H1 (cell line): ENCODE measurements at regions not wholly inside any gene's neighbourhood (a gene's known extent, or its start where the extent isn't known, plus 50 kb on each side); places are given as distances from the start of the nearest gene placed in this dataset.

Experiments used
- CTCF ChIA-PET: fragments of 300-600 bp; sonication (Branson Sonifier 250); formaldehyde crosslinking; loops from one replicate; lab custom pipeline; 2021; ENCODE audit not compliant: partially characterized antibody; lab: Charles Lee
- POLR2A ChIA-PET: fragments of 300-600 bp; sonication (Branson Sonifier 250); formaldehyde crosslinking; loops from one replicate; lab custom pipeline; 2021; ENCODE audit warnings: inconsistent platforms; ENCODE audit not compliant: partially characterized antibody; lab: Charles Lee
- DNase-seq, 2 experiments: peaks; one replicate each; pipeline versions ENCODE4 v3.0.0 to v3.0.0-alpha.2; 2010 to 2022; ENCODE audit warnings: low spot score in 2 of 2, low read depth in 1 of 2, mixed read lengths in 1 of 2
- FAIRE-seq: peaks from 2 replicates; lab custom pipeline; 2011; peaks lifted over from hg19 to GRCh38; lab: Jason Lieb, UNC
- H2AFZ ChIP-seq: 2 replicates; pipeline ENCODE4 v1.8.1; 2012; ENCODE audit warnings: low read length, inconsistent platforms
- H2AK5ac ChIP-seq: 2 replicates; pipeline ENCODE4 v1.6.1; 2013; ENCODE audit warnings: low read depth, low read length
- H2BK120ac ChIP-seq: replicated peaks from 2 replicates; pipeline ENCODE3; 2013; ENCODE audit warnings: low read depth, low read length, inconsistent platforms
- H2BK12ac ChIP-seq: 2 replicates; pipeline ENCODE4 v1.6.1; 2013; ENCODE audit warnings: low read depth, low read length
- H2BK15ac ChIP-seq: 2 replicates; pipeline ENCODE4 v1.6.1; 2013; ENCODE audit warnings: low read length
- H2BK20ac ChIP-seq: 2 replicates; pipeline ENCODE4 v1.6.1; 2013; ENCODE audit warnings: low read length
- H2BK5ac ChIP-seq: 2 replicates; pipeline ENCODE4 v1.6.1; 2013; ENCODE audit warnings: low read depth, low read length
- H3K14ac ChIP-seq: 2 replicates; pipeline ENCODE4 v1.6.1; 2013; ENCODE audit warnings: inconsistent platforms; ENCODE audit not compliant: insufficient read length
- H3K18ac ChIP-seq: 2 replicates; pipeline ENCODE4 v1.6.1; 2013; ENCODE audit warnings: low read length; ENCODE audit errors: extremely low read depth
- H3K23ac ChIP-seq: 2 replicates; pipeline ENCODE4 v1.6.1; 2013; ENCODE audit warnings: inconsistent platforms; ENCODE audit not compliant: insufficient read length
- H3K23me2 ChIP-seq: 2 replicates; pipeline ENCODE4 v1.6.1; 2013; ENCODE audit warnings: low read depth, low read length
- H3K27ac ChIP-seq: 2 replicates; pipeline ENCODE4 v1.6.1; 2011; ENCODE audit warnings: low read depth, low read length, inconsistent platforms
- H3K27me3 ChIP-seq, 4 experiments: replicated peaks in 1 of 4; 1 replicate in 1 of 4; 2 replicates in 3 of 4; pipeline versions ENCODE4 v1.6.1 to v1.8.1; 2011 to 2013; ENCODE audit warnings: low read length in 3 of 4, mild to moderate bottlenecking in 3 of 4, inconsistent platforms in 2 of 4, mixed read lengths in 2 of 4, moderate library complexity in 1 of 4; ENCODE audit not compliant: control insufficient read depth in 3 of 4, insufficient read depth in 3 of 4; ENCODE audit errors: extremely low read depth in 1 of 4
- H3K36me3 ChIP-seq, 4 experiments: 2 replicates each; pipeline versions ENCODE4 v1.6.1 to v1.8.1; 2011 to 2013; ENCODE audit warnings: mild to moderate bottlenecking in 4 of 4, low read length in 3 of 4, moderate library complexity in 2 of 4, control low read depth in 1 of 4, inconsistent platforms in 1 of 4; ENCODE audit not compliant: insufficient read depth in 4 of 4, control insufficient read depth in 2 of 4
- H3K4ac ChIP-seq: replicated peaks from 2 replicates; pipeline ENCODE3; 2013; ENCODE audit warnings: low read length, low read depth, mixed read lengths, inconsistent platforms; ENCODE audit not compliant: insufficient read length
- H3K4me1 ChIP-seq, 4 experiments: replicated peaks in 1 of 4; 1 replicate in 1 of 4; 2 replicates in 3 of 4; pipeline versions ENCODE4 v1.6.1 to v1.8.1; 2011 to 2013; ENCODE audit warnings: low read length in 3 of 4, inconsistent platforms in 2 of 4, mixed read lengths in 1 of 4; ENCODE audit not compliant: insufficient read depth in 4 of 4, control insufficient read depth in 3 of 4
- H3K4me2 ChIP-seq, 2 experiments: 2 replicates each; pipeline versions ENCODE4 v1.6.1 to v1.8.1; 2011 to 2013; ENCODE audit warnings: low read depth in 2 of 2, low read length in 2 of 2, control low read depth in 1 of 2, inconsistent platforms in 1 of 2, mild to moderate bottlenecking in 1 of 2; ENCODE audit not compliant: insufficient read depth in 1 of 2
- H3K4me3 ChIP-seq, 4 experiments: fragments of 200-600, 300-600 bp in 1 of 4; sonication (generic), shearing (Covaris generic), sonication (Bioruptor Twin) in 1 of 4; 2 replicates each; pipeline versions ENCODE4 v1.5.1 to v1.8.1; 2011 to 2016; ENCODE audit warnings: low read length in 4 of 4, low read depth in 3 of 4, control low read depth in 2 of 4, inconsistent platforms in 2 of 4, mild to moderate bottlenecking in 2 of 4, mixed read lengths in 1 of 4, moderate library complexity in 1 of 4; ENCODE audit not compliant: insufficient read depth in 2 of 4; ENCODE audit errors: extremely low read depth in 1 of 4
- H3K56ac ChIP-seq: replicated peaks from 2 replicates; pipeline ENCODE3; 2013; ENCODE audit warnings: low read depth, mild to moderate bottlenecking, mixed read lengths, low read length, inconsistent platforms; ENCODE audit not compliant: insufficient read length
- H3K79me1 ChIP-seq: 2 replicates; pipeline ENCODE4 v1.6.1; 2013; ENCODE audit warnings: low read depth, low read length, control low read depth
- H3K79me2 ChIP-seq, 2 experiments: 2 replicates each; pipeline versions ENCODE4 v1.6.1 to v1.8.1; 2012 to 2013; ENCODE audit warnings: low read length in 2 of 2, mild to moderate bottlenecking in 2 of 2, inconsistent platforms in 1 of 2; ENCODE audit not compliant: insufficient read depth in 2 of 2, control insufficient read depth in 1 of 2
- H3K9ac ChIP-seq, 4 experiments: replicated peaks in 1 of 4; 1 replicate in 1 of 4; 2 replicates in 3 of 4; pipeline versions ENCODE4 v1.6.1 to v1.8.1; 2011 to 2013; ENCODE audit warnings: low read depth in 3 of 4, low read length in 3 of 4, control low read depth in 2 of 4, mild to moderate bottlenecking in 2 of 4, moderate library complexity in 2 of 4, inconsistent platforms in 1 of 4; ENCODE audit errors: extremely low read depth in 1 of 4
- H3K9me3 ChIP-seq, 2 experiments: 2 replicates each; pipeline versions ENCODE4 v1.6.1 to v1.8.1; 2012 to 2013; ENCODE audit warnings: mild to moderate bottlenecking in 2 of 2, moderate library complexity in 2 of 2, control low read depth in 1 of 2, inconsistent platforms in 1 of 2, low read depth in 1 of 2, low read length in 1 of 2, mixed read lengths in 1 of 2; ENCODE audit not compliant: insufficient read depth in 2 of 2
- H4K20me1 ChIP-seq, 2 experiments: replicated peaks in 1 of 2; 2 replicates each; pipeline versions ENCODE3 to v1.8.1; 2011 to 2013; ENCODE audit warnings: inconsistent platforms in 2 of 2, low read length in 2 of 2, mild to moderate bottlenecking in 1 of 2; ENCODE audit not compliant: insufficient read depth in 2 of 2, control insufficient read depth in 1 of 2
- H4K5ac ChIP-seq: 2 replicates; pipeline ENCODE4 v1.6.1; 2013; ENCODE audit warnings: low read length, low read depth, mixed read lengths, inconsistent platforms; ENCODE audit not compliant: insufficient read length
- H4K8ac ChIP-seq: 2 replicates; pipeline ENCODE4 v1.8.0; 2013; ENCODE audit warnings: mild to moderate bottlenecking, moderate library complexity, low read length, inconsistent platforms; ENCODE audit not compliant: insufficient read depth; ENCODE audit errors: extremely low read depth
- H4K91ac ChIP-seq: replicated peaks from 2 replicates; pipeline ENCODE3; 2013; ENCODE audit warnings: low read length, mixed read lengths, inconsistent platforms; ENCODE audit not compliant: insufficient read length
- ATF3 ChIP-seq: IDR thresholded peaks from 2 replicates; pipeline ENCODE4 v1.6.1; 2011; ENCODE audit warnings: low read depth, mild to moderate bottlenecking, low read length; ENCODE audit not compliant: insufficient read depth
- BACH1 ChIP-seq: IDR thresholded peaks from 2 replicates; pipeline ENCODE4 v1.6.1; 2012; ENCODE audit warnings: low read length, improper control_type of control experiment
- BRCA1 ChIP-seq: IDR thresholded peaks from 2 replicates; pipeline ENCODE4 v1.6.1; 2012; ENCODE audit warnings: low read depth, low read length, improper control_type of control experiment
- CBX5 ChIP-seq: fragments of 300-800, 300-1000 bp; sonication (generic); IDR thresholded peaks from 2 replicates; pipeline ENCODE4 v1.7.1; 2016; ENCODE audit warnings: antibody characterized with exemption, low read length, low read depth
- CREB1 ChIP-seq: IDR thresholded peaks from 2 replicates; pipeline ENCODE4 v1.6.1; 2012; ENCODE audit warnings: inconsistent platforms
- EGR1 ChIP-seq: IDR thresholded peaks from 2 replicates; pipeline ENCODE4 v1.6.1; 2011; ENCODE audit warnings: low read depth, low read length, borderline replicate concordance
- GTF2F1 ChIP-seq: IDR thresholded peaks from 2 replicates; pipeline ENCODE4 v1.6.1; 2012; ENCODE audit warnings: low read depth, low read length, improper control_type of control experiment, borderline replicate concordance
- MAFK ChIP-seq: IDR thresholded peaks from 2 replicates; pipeline ENCODE4 v1.6.1; 2012; ENCODE audit warnings: low read depth, mild to moderate bottlenecking, improper control_type of control experiment, low read length
- POU5F1 ChIP-seq: IDR thresholded peaks from 2 replicates; pipeline ENCODE4 v1.6.1; 2011; ENCODE audit warnings: low read depth, mild to moderate bottlenecking, low read length, moderate library complexity
- RBBP5 ChIP-seq: IDR thresholded peaks from 2 replicates; pipeline ENCODE4 v1.7.1; 2012; ENCODE audit warnings: low read depth, mild to moderate bottlenecking, inconsistent platforms, low read length, moderate library complexity, borderline replicate concordance
- SIN3A ChIP-seq, 2 experiments: IDR thresholded peaks in 1 of 2; conservative IDR thresholded peaks in 1 of 2; 2 replicates each; pipeline ENCODE4 v1.6.1; 2011 to 2012; ENCODE audit warnings: low read length in 2 of 2, improper control_type of control experiment in 1 of 2, low read depth in 1 of 2, mild to moderate bottlenecking in 1 of 2
- TAF7 ChIP-seq: optimal IDR thresholded peaks from 2 replicates; pipeline ENCODE3; 2011; ENCODE audit warnings: low read depth, mild to moderate bottlenecking, inconsistent platforms, low read length, moderate library complexity, borderline replicate concordance
- YY1 ChIP-seq: IDR thresholded peaks from 2 replicates; pipeline ENCODE4 v1.6.1; 2011; ENCODE audit warnings: low read depth, mild to moderate bottlenecking, low read length
- WGBS, 2 experiments: shearing (Covaris generic) in 1 of 2; methylation state at CpG; one replicate each; pipeline versions ENCODE4 v1.1.6 to v1.1.7; 2013 to 2015; ENCODE audit warnings: low lambda C conversion rate in 2 of 2, mixed read lengths in 2 of 2, inconsistent platforms in 1 of 2, low coverage in 1 of 2, missing lambda C conversion rate in 1 of 2; ENCODE audit not compliant: insufficient replicate concordance in 2 of 2, insufficient coverage in 1 of 2, insufficient read length in 1 of 2; ENCODE audit errors: extremely low coverage in 1 of 2, missing lambda C conversion rate in 1 of 2; 5-methylcytosine and 5-hydroxymethylcytosine counted together

GRCh38 chr2:19799881-19800780, 101.7 kb downstream of the TTC32 start:
- Histone ChIP-seq H3K56ac (no peak overlapping the region), H3K9ac (no peak overlapping the region), H2BK120ac (no peak overlapping the region), H3K79me2 (no peaks in the 10 kb centered on the region), H3K14ac (no peak overlapping the region), H3K4me2 (no peak overlapping the region), H4K20me1 (no peaks in the 10 kb centered on the region), H3K9me3 (no peaks in the 10 kb centered on the region), H2BK12ac (no peak overlapping the region), H4K91ac (no peak overlapping the region), H2AK5ac (no peak overlapping the region), H3K4ac (no peak overlapping the region), H2BK20ac (no peak overlapping the region), H3K27me3 (no peaks in the 10 kb centered on the region; a peak in 1 of 7 replicates), H3K36me3 (no peaks in the 10 kb centered on the region), H4K5ac (no peak overlapping the region), H4K8ac (no peak overlapping the region), H3K23me2 (no peaks in the 10 kb centered on the region), H3K23ac (no peak overlapping the region), H3K4me1 (no peaks in the 10 kb centered on the region), H3K4me3 (no peak overlapping the region), H3K18ac (no peak overlapping the region), H2BK5ac (no peak overlapping the region), H3K27ac (no peak overlapping the region), H2AFZ (no peak overlapping the region), H3K79me1 (no peaks in the 10 kb centered on the region), H2BK15ac (no peak overlapping the region)
- DNase-seq (no peak), FAIRE-seq (no peak)
- CTCF ChIA-PET = interaction anchor here (0.9 to 1.6 kb wide), 5 partner anchors 53 to 439 kb away, joined by 3 to 5 read pairs (median 3); no protein-coding TSS in a partner anchor
- POLR2A ChIA-PET = no interaction called here
- 83% methylated on average over 7 of the region's 8 CpGs; no CpG with 5 or more reads in 1 of the 2 experiments for WGBS, 2 experiments
- TF ChIP-seq MAFK = no peak
- no peak for TF ChIP-seq YY1
- no peak for TF ChIP-seq SIN3A (conservative IDR thresholded peaks at IDR 0.05 in 1 of 2, IDR thresholded peaks at IDR 0.05 in 1 of 2; ENCODE audit: low read depth in 1 of 2, low read length in 2 of 2)
- no peak for TF ChIP-seq RBBP5
- no peak for TF ChIP-seq ATF3
- TF ChIP-seq BRCA1 = no peak
- TF ChIP-seq GTF2F1 = no peak
- no peak for TF ChIP-seq CBX5
- TF ChIP-seq POU5F1 = no peak
- TF ChIP-seq CREB1 = no peak
- TF ChIP-seq TAF7 = no peak
- no peak for TF ChIP-seq EGR1
- no peak for TF ChIP-seq BACH1
